GM21619 (cell line): ENCODE measurements at regions not wholly inside any gene's neighbourhood (a gene's known extent, or its start where the extent isn't known, plus 50 kb on each side); places are given as distances from the start of the nearest gene placed in this dataset.
"Not testable (repeated sequence)": the region's sequence is repeated elsewhere in the genome, so short reads cannot be mapped to it uniquely, and the experiment has no call there.

ENCODE experiments used
- ATAC-seq: cut with Tn5 transposase; IDR thresholded peaks from one replicate; pipeline ENCODE4 v1.9.1; 2021; ENCODE audit not compliant: unreplicated experiment

DNA sequence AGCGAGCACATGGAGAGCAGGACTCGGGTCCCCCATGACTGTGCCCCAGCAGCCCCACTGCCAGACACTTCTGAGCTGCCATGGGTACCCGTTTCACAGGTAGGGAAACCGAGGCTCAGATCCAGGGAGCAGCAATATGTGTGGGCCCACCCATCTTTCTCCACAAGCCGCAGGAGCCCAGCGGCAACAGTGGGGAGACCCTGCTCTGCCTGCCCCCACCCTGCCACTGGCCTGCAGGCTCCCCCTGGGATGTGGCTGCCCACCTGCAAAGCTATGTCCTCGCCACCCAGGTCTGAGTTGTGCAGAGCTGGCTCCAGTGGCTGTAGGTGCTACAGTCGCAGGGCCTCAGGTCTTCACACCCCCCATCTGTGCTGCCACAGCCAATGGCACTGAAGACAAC, 50.6 kb upstream of the C1QTNF9B start:
- ATAC-seq: no peak

DNA sequence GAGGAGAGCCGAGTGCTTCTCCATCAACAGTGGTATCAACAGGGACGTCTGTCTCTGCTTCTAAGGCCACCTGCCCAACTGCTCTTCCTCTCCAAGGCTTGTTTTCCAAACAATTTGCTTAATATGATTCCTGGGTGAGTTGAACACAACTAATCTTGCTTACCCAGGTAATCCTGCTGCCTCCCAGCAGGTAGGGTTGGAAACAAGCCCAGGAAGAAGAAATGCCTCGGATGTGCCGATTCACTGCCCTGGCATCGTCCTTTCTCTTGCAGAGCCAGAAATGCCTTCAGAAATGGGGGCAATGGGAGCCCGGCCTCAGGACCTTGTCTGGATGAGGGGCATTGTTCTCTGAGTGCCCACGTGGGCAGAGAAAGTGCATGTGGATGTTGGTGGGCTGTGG, 51.9 kb upstream of the C1QTNF9B start:
- ATAC-seq: no peak

DNA sequence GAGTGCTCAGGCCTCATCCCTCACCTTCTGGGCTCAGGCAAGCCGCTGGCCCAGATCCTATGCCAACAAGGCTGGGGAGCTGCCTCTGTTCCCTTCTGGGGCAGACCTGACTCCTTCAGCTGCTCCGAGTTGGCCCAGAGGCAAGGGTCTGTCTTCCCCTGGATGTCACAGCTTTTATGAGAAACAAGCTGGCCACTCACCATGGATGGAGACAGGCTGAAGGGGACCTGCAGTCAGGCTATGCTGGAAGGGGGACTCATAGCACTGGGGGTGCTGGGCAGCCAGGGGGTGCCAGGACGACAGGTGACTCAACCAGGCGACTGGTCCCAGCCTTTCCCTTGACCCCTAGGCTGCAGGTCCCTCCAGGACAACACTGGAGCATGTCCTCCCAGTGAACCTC, 52.4 kb upstream of the C1QTNF9B start:
- ATAC-seq: no peak

DNA sequence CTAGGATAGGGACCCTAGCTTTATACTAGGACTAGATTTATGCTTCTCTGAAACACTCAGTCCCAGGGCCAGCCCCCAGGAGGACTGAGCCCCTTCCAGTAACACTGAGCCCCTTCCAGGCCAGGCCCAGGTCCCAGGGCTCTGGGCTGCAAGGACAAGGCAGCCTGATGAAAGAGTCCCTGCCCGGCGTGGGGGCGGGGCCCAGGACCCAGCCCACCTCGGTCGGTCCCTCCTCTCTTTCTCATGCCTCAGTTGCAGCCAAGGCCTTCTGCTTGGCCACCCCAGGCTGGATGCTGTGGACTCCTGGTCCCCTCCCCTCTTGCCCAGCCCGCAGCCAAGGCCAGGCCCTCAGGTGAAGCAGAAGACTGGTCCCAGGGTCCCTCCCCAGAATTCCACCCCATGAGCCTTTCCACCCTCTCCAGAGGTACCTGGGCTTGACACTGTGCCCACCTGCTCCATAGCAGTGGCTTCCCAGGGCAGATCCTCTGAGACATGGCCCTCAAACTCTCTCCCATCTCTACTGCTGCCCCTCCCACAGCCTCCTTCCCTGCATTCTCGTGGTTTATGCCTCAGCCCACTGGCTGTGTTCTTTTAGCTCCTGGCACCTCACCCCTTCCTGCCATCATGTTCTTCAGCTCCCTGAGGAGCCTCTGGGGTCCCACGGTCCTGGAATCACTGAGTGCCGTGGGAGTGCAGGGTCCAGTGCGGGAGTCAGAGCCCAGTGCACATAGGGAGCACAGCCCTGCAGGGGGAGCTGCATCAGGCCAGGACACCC, 53.6 kb upstream of the C1QTNF9B start:
- ATAC-seq: no peak

DNA sequence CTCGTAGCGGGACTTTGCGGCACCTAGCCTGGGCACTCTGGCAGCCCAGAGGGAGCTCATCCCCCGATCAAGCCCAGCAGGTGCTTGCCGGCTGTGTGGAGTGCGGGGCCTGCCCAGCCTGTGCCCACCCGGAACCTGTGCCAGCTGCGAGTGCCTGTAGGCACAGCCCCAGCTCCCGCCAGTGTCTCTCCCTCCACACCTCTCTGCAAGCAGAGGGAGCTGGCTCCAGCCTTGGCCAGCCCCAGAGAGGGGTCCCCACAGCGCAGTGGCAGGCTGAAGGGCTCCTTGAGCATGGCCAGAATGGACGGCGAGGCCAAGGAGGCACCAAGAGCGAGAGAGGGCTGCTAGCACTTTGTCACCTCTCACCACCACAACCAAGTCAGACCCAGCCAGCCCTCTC, 55.5 kb upstream of the C1QTNF9B start:
- ATAC-seq: no peak

DNA sequence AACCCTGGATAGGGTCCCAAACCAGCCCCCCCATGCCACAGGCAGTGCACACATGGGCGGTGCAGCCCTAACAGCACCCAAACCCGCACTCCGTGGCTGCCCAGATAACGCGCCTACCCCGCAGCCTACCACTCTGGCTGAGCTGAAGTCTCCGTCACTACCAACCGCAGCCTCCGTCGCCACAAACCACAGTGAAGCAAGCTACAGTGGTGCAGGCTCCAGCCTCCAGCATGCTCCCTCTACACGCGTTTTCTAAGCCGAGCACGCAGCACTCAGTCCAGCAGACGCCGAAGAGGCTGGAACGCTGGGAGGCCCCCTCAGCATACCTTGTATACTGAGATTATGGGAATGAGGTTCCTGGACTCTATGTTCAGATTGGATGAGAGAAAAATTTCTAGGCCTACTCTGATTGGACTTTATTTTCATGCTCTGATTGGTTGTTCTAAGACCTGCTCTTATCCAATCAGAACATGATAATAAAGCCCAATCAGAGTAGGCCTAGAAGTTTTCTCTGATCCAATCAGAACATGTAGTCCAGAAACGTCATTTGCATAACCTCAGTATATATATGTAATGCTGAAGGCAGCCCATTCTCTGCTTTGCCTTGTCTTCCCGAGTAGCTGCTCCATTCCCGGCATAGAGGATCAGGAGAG, 56.7 kb upstream of the C1QTNF9B start:
- ATAC-seq: no peak

DNA sequence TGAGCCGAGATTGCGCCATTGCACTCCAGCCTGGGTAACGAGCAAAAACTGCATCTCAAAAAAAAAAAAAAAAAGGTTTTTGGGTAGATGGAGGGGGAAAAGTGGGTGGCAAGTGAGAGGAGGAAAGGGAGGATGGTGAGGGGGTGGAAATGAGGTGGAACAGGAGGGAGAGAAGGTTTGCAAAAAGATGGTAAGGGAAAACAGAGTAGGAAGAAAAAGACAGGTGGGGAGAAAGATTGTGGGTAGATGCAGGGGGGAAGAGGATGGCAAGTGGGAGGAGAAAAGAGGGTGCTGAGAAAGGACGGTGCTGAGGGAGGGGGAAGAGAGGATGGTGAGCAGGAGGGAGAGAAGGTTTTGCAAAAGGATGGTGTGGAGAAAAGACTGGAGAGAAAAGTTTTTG, 57.8 kb upstream of the C1QTNF9B start:
- no peak for ATAC-seq

DNA sequence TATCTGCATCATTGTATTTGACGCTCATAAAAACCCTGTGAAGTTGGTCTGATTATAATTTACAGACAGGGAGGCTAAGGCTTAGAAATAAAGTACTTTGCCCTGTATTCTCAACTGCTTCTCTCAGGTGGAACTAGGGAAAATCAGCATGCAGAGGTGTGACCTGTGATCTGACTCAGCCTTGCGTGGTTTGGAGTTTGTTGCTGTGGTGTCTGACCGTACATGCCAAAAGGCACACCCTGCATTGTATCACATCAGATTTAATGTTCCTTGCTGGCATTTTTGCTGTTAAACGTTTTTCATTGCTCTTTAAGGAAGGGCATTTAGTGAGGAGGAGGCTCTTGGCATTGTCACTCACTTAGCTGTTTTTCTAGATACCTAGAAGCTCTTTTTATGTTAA, 58.8 kb upstream of the C1QTNF9B start:
- no peak for ATAC-seq

DNA sequence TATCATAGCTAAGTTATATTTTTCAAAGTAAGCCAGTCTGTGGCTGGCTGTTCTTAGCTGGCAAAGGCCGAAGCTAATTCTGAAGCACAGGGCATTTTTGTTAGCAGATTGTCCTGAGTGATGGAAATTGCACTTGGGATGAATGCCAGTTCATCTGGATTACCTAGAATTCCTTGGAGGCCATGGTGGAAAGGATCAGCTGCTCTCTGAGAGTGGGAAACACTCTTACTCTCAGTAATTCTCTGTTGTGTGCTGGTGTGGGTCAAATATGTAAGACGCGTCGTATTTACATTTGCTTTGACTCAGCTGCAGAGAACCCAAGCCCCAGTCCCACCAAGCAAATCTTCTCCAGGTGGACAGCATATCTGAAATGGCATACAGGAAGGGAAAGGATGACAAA, 60.7 kb upstream of the C1QTNF9B start:
- ATAC-seq: no peak

DNA sequence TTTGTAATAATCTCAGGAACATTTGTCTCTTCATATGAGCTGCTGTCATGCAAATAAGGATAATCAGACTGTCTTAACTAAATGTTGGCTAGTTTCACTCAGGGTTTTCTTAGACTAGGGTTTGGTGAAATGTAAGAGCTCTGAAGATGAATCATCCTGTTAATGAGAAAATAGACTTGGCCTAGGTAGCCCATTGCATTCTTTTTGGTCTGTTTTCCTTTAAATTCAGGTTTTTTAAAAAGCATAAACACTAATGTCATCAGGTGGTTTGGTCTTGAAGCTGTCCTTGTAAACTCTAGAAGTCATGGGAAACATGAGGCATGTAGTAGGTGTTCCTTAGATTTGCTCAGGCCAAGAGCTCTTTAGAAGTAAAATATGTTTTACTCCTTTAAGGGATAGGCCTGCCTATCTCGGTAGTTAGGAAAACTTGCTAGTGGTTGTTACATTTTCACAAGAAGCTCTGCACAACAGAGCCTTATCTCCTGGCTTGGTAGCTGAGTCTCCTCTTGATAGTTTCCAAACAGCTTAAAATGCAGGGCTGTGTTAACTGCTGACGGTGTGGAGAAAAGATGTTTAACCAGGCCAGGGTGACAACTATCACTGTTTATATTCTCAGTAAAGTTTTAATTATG, 62.0 kb upstream of the C1QTNF9B start:
- no peak for ATAC-seq

DNA sequence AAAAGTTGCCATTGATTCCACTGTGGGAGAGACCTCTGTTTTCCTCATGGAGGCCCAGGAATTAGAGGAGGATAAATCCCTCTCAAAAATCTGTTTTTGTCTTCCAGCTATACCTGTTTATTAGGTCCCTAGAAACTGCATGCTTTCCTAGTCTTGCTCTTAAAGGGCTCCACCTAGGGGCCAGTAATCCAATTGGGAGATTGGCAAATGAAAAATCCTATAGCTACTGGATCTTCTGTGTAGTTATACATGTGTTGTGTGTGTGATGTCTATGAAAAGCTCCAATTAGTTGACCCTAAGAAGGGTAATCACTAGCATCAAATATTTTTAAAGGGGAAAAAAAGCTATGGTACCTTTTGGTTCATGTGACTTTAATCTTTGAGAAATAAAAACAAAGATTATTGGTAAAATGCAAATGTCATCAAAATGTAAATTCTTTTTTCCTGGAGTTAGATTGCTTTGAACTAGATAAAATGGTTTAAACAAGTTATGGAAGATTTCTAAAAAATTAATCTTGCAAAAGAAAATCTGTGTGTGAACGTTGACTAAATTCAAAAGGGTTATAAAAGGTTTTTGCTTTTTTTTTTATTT, 63.4 kb upstream of the C1QTNF9B start:
- no peak for ATAC-seq

DNA sequence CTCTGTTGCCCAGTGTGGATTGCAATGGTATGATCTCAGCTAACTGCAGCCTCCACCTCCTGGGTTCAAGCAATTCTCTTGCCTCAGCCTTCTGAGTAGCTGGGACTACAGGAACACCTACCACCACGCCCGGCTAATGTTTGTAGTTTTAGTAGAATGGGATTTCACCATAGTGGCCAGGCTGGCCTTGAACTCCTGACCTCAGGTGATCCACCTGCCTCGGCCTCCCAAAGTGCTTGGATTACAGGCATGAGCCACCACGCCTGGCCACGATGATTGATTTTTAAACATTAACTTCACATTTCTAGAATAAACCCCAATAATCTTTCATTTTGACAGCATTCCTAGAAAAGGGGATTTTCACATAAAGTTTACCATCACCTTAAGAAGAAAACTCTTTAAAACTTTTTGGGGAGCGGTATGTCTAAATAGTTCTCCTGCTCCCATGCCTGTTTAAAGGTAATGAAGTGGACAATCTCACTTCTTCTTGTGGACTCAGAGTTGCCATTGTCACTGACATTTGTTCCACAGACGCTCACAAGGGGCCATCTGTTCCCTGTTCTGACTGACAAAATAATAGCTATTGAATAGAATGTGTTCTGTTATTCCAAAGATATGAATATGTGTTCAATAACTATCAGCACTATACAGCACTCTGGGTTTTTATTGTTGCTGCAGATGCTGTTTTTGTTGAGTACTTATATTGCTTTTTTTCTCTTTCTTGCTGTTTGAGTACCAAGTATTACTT, 66.1 kb upstream of the C1QTNF9B start:
- ATAC-seq: no peak

DNA sequence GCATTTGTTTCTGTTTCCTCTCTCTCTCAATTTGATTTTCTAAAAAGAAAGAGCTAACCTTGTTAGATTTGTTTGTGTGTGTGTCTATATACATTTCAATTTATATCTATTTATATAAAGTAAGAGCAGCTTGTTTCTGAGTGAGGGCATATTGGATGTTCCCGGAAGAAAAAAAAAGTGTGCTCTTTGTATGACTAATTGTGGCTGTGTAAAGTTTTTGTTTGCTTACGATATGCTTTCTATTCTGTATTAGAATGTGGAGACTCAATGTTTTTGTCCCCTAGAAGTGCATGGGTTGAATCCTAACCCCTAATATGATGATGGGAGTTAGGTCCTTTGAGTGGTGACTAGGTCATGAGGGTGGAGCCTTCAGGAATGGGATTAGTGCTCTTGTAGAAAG, 66.6 kb upstream of the C1QTNF9B start:
- ATAC-seq: peak; percentile 34

DNA sequence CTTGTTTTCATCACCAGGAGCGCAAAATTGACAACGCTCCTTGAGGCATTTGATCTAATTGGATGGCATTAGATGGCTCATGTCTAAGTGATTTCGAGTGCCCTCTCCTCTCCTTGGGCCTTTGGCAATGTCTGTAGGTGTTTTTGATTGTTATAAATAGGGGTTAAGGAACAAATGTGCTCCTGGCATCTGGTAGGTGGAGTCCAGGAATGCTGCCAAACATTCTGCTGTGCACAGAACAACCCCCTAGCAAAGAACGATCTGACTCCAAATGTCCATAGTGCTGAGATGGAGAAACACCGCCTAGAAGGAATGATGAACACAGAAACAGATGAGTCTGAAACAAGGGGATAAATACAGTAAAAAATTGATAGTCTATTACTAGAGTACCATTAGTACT, 68.0 kb upstream of the C1QTNF9B start:
- no peak for ATAC-seq

DNA sequence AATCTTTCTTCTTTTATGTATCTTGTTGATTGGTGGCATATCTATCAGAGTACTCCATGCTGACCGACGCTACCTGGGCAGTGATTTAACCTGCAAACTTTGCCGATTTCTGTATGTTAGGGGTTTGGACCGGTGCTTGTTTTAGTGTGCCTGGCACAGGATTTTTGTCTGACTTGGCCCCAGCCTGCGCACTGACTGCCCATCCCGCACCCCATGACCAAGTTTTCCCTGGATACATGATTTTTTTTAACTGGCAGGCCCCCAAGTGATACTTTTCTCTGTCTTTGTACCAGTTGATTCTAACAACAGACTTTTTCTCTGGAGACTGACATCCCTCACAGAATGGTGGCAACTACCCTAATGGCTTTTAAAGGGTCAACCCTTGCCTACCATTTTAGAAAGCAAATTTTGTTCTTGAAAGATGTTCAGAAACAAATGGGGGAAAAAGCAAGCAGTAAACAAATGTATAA, 69.0 kb upstream of the C1QTNF9B start:
- ATAC-seq: no peak

DNA sequence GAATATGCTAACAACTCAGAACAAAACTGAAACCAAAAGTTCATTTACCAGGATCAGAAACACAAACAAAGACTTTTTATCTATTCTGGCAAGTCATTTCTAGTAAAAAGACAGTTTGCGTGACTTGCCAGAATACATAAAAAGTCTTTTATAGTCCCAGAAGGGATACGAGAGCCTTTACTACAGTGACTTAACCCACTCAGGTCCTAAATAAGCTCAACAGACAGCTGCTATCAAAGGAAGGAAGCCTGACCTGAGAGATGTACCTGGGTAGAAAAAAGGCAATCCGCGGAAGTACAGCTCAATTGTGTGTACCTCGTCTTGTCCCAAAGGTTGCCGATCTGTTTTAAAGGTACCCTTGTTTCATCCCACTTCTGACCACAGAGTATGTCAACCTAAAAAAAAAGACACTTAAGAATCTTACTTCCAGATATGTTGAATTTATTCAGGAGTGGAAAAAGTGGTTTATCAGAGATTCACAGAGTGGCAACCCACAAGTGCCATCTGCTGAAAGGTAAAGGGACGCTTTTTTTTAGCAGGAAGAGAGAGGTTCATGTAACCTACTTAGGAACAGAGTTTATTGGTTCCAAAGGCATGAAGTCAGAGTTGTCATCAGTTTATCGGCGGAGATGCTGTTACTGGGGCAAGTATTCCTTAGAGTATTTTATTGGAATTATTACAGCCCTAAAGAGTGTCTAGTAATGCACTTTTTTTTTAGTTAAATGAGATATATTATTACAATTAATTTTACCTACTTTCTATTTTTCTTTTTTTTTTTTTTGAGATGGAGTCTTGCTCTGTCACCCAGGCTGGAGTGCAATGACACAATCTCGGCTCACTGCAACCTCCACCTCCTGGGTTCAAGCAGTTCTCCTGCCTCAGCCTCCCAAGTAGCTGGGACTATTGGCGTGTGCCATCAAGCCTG, 69.7 kb upstream of the C1QTNF9B start:
- peak; percentile 53 for ATAC-seq

DNA sequence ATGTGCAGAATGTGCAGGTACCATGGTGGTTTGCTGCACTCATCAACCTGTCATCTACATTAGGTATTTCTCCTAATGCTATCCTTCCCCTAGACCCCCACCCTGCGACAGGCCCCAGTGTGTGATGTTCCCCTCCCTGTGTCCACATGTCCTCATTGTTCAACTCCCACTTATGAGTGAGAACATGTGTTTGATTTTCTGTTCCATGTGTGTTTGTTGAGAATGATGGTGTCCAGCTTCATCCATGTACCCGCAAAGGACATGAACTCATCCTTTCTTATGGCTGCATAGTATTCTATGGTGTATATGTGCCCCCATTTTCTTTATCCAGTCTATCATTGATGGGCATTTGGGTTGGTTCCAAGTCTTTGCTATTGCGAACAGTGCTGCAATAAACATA, 70.5 kb upstream of the C1QTNF9B start:
- not testable (repeated sequence) for ATAC-seq

DNA sequence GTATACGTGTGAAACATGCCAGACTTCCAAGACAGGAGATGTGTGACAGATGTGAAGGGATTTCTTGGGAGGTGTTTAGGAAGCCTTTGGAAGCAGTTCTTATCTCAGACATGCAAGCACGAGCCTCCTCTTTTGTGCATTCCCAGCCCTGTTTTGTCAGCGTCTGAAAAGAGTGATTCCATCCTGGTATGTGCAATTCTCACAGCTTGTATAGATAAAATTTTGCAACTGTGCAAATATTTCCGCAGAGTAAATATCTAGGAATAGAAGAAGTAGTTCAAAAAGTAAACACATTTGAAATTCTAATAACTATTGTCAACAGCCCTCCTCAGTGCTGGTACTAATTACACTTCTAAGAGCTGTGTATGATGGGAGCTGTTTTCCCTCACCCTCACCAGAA, 72.3 kb upstream of the C1QTNF9B start:
- no peak for ATAC-seq

DNA sequence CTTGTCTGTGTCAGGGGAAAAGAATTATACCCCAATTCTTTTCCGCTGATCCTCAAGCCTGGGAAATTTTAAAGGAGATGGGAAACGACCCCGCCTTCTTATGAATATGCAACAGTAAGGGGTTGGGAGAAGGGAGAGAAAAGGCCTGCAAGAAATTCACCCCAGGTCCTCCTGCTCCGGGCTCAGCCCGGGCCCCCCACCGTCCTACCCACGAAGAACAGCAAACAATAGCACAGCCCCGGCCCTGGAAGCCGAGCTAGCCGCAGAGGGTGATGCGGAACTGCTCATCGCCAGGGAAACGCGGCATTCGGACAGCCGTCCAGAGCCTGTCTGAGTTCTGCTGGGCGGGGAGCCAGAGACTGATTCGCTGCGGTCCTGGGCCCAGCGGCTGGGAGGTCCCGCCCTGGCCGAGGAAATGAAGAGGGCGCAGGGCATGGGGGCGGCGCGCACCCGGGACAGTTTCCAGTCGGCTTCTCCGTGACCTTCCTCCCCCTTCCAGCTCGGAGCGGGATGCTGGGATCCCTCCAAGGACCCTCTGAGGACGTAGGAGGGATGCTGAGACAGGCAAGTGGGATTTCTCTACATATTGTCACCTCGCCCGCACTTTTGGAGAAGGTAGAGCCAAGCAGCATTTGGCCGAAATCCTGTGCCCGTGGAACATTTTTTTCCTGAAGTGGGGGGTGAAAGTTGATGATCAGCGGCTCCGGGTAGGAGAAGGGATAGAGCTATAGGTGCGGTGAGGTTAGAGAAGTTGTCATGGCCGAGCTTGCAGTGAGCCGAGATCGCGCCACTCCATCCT, 82.3 kb upstream of the C1QTNF9B start:
- ATAC-seq: peak; percentile 62
